Stimulated activated CD8-positive, alpha-beta memory T cell treated with anti-CD3 and anti-CD28 coated beads, Interleukin-4, amount 100 ng/mL, for 24 hours (primary cell): ENCODE measurements at regions not wholly inside any gene's neighbourhood (a gene's known extent, or its start where the extent isn't known, plus 50 kb on each side); places are given as distances from the start of the nearest gene placed in this dataset.
"Not testable (repeated sequence)": the region's sequence is repeated elsewhere in the genome, so short reads cannot be mapped to it uniquely, and the experiment has no call there.

Source experiments
- DNase-seq: peaks from one replicate; pipeline ENCODE4 v3.0.0-alpha.2; 2020; ENCODE audit warnings: low read depth

- DNase-seq = no peak
Observed at GRCh38 chr5:117424559-117424958, 849.9 kb upstream of the SEMA6A start.

GRCh38 chr5:117417501-117417900 is 842.9 kb upstream of the SEMA6A start:
- no peak for DNase-seq

GRCh38 chr5:117414926-117415325 is 840.3 kb upstream of the SEMA6A start:
- DNase-seq = no peak

- DNase-seq = no peak
Observed at GRCh38 chr5:117411701-117412100, 837.1 kb upstream of the SEMA6A start.

GRCh38 chr5:117405197-117405596 is 830.6 kb upstream of the SEMA6A start:
- DNase-seq = no peak

GRCh38 chr5:117394506-117395157 is 820.0 kb upstream of the SEMA6A start:
- DNase-seq = no peak

GRCh38 chr5:117393125-117393524 is 818.5 kb upstream of the SEMA6A start:
- DNase-seq = no peak

GRCh38 chr5:117380316-117380715 is 805.7 kb upstream of the SEMA6A start:
- DNase-seq = no peak

- DNase-seq = no peak
Observed at GRCh38 chr5:117379521-117379920, 804.9 kb upstream of the SEMA6A start.

- DNase-seq = no peak
Observed at GRCh38 chr5:117376748-117377147, 802.1 kb upstream of the SEMA6A start.

- DNase-seq = no peak
Observed at GRCh38 chr5:117359895-117360294, 785.3 kb upstream of the SEMA6A start.

GRCh38 chr5:117357886-117358285 is 783.3 kb upstream of the SEMA6A start:
- no peak for DNase-seq

GRCh38 chr5:117347280-117347679 is 772.7 kb upstream of the SEMA6A start:
- no peak for DNase-seq

GRCh38 chr5:117343726-117344125 is 769.1 kb upstream of the SEMA6A start:
- not testable (repeated sequence) for DNase-seq

GRCh38 chr5:117337064-117337749 is 762.6 kb upstream of the SEMA6A start:
- DNase-seq = no peak

GRCh38 chr5:117336208-117336607 is 761.6 kb upstream of the SEMA6A start:
- DNase-seq = no peak

GRCh38 chr5:117333011-117333410 is 758.4 kb upstream of the SEMA6A start:
- DNase-seq = no peak

GRCh38 chr5:117332341-117332740 is 757.7 kb upstream of the SEMA6A start:
- no peak for DNase-seq

- DNase-seq = no peak
Observed at GRCh38 chr5:117327511-117327910, 752.9 kb upstream of the SEMA6A start.

- no peak for DNase-seq
Observed at GRCh38 chr5:117326997-117327396, 752.4 kb upstream of the SEMA6A start.

- no peak for DNase-seq
Observed at GRCh38 chr5:117318528-117318927, 743.9 kb upstream of the SEMA6A start.

- no peak for DNase-seq
Observed at GRCh38 chr5:117315170-117315569, 740.5 kb upstream of the SEMA6A start.

- DNase-seq = not testable (repeated sequence)
Observed at GRCh38 chr5:117304512-117305107, 730.0 kb upstream of the SEMA6A start.
